GM12878 (cell line): ENCODE measurements at regions not wholly inside any gene's neighbourhood (a gene's known extent, or its start where the extent isn't known, plus 50 kb on each side); places are given as distances from the start of the nearest gene placed in this dataset.
A peak's percentile ranks its signal among the peaks of the same experiment; 100 is the strongest.

ENCODE experiments used
- ATAC-seq: fragments of 200-7000 bp; cut with Tn5 transposase; 3 replicates; pipeline ENCODE4 v1.9.1; 2020; ENCODE audit warnings: mild to moderate bottlenecking, moderate library complexity
- BruUV-seq: library from RNA; stranded (reverse); fragments of 400-500 nt; replicated peaks from 2 replicates; lab custom pipeline; 2021; lab: Mats Ljungman, UMichigan
- CTCF ChIA-PET: fragments of 300-600 bp; sonication (Branson Sonifier 250); formaldehyde crosslinking; extraction: SDS; loops from one replicate; lab custom pipeline; 2021; ENCODE audit warnings: inconsistent platforms; lab: Yijun Ruan, JAX
- POLR2A ChIA-PET: fragments of 350-600 bp; formaldehyde crosslinking; extraction: SDS; loops from one replicate; lab custom pipeline; 2021; ENCODE audit warnings: inconsistent platforms; lab: Charles Lee
- RAD21 ChIA-PET: fragments of 300-600 bp; sonication (Branson Sonifier 250); formaldehyde crosslinking; loops from one replicate; lab custom pipeline; 2023; ENCODE audit warnings: antibody characterized with exemption; ENCODE audit not compliant: unreplicated experiment; lab: Charles Lee
- SMC1A ChIA-PET: fragments of 300-600 bp; sonication (Branson Sonifier 250); formaldehyde crosslinking; loops from one replicate; lab custom pipeline; 2023; ENCODE audit not compliant: unreplicated experiment, uncharacterized antibody; lab: Charles Lee
- DNase-seq: peaks from one replicate; pipeline ENCODE4 v3.0.0-alpha.2; 2011; ENCODE audit warnings: low read depth, low spot score
- FAIRE-seq: peaks from 3 replicates; lab custom pipeline; 2011; peaks lifted over from hg19 to GRCh38; lab: Jason Lieb, UNC
- H2AFZ ChIP-seq: 2 replicates; pipeline ENCODE4 v1.6.0; 2011; ENCODE audit warnings: low read depth, low read length, control low read depth; ENCODE audit not compliant: control insufficient read depth
- H3K27ac ChIP-seq: 2 replicates; pipeline ENCODE4 v1.5.1; 2011; ENCODE audit warnings: control low read depth; ENCODE audit not compliant: control insufficient read depth, insufficient read depth
- H3K27me3 ChIP-seq, 2 experiments: replicated peaks in 1 of 2; 2 replicates each; pipeline versions ENCODE4 v1.6.0 to v1.6.1; 2011; ENCODE audit warnings: low read length in 1 of 2; ENCODE audit not compliant: control insufficient read depth in 2 of 2, insufficient read depth in 2 of 2
- H3K36me3 ChIP-seq, 2 experiments: 2 replicates each; pipeline ENCODE4 v1.5.1; 2011; ENCODE audit warnings: low read length in 1 of 2; ENCODE audit not compliant: control insufficient read depth in 2 of 2, insufficient read depth in 2 of 2
- H3K4me1 ChIP-seq: 2 replicates; pipeline ENCODE4 v1.6.1; 2011; ENCODE audit warnings: mild to moderate bottlenecking, low read length, moderate library complexity, mixed read lengths; ENCODE audit not compliant: control insufficient read depth, insufficient read depth
- H3K4me2 ChIP-seq: 2 replicates; pipeline ENCODE4 v1.6.0; 2011; ENCODE audit warnings: control low read depth; ENCODE audit not compliant: control insufficient read depth, insufficient read depth
- H3K4me3 ChIP-seq: fragments of 200-600 bp; sonication (generic); 2 replicates; pipeline ENCODE4 v1.5.1; 2016
- H3K79me2 ChIP-seq: 2 replicates; pipeline ENCODE4 v1.6.0; 2011; ENCODE audit warnings: low read length; ENCODE audit not compliant: control insufficient read depth, insufficient read depth
- H3K9ac ChIP-seq: 2 replicates; pipeline ENCODE4 v1.8.0; 2011; ENCODE audit warnings: low read length, control low read depth, mixed read lengths; ENCODE audit not compliant: control insufficient read depth, insufficient read depth
- H3K9me3 ChIP-seq: replicated peaks from 3 replicates; pipeline ENCODE4 v1.5.1; 2011; ENCODE audit warnings: mild to moderate bottlenecking, low read length; ENCODE audit not compliant: control insufficient read depth, insufficient read depth
- H4K20me1 ChIP-seq: 2 replicates; pipeline ENCODE4 v1.6.0; 2011; ENCODE audit not compliant: control insufficient read depth, insufficient read depth
- CBFB ChIP-seq: IDR thresholded peaks from 2 replicates; pipeline ENCODE4 v1.6.1; 2016; ENCODE audit warnings: antibody characterized with exemption, low read depth
- KDM1A ChIP-seq: fragments of 200-600 bp; sonication (generic); IDR thresholded peaks from 2 replicates; pipeline ENCODE4 v1.6.1; 2016; ENCODE audit warnings: borderline replicate concordance
- KLF5 ChIP-seq: fragments of 450-650 bp; IDR thresholded peaks from 2 replicates; pipeline ENCODE4 v1.6.1; 2014; ENCODE audit warnings: mild to moderate bottlenecking; ENCODE audit not compliant: partially characterized antibody
- MXI1 ChIP-seq: fragments of 150-350 bp; IDR thresholded peaks from 2 replicates; pipeline ENCODE4 v1.6.1; 2011; ENCODE audit warnings: low read depth, mild to moderate bottlenecking, inconsistent platforms, low read length, improper control_type of control experiment
- MYC ChIP-seq: IDR thresholded peaks from 2 replicates; pipeline ENCODE4 v1.6.1; 2011; ENCODE audit warnings: mild to moderate bottlenecking, low read length, moderate library complexity, inconsistent platforms; ENCODE audit not compliant: insufficient read depth, insufficient replicate concordance, insufficient read length, severe bottlenecking
- POU2F2 ChIP-seq: IDR thresholded peaks from 3 replicates; pipeline ENCODE4 v1.6.1; 2011; ENCODE audit warnings: low read depth, mild to moderate bottlenecking, low read length, borderline replicate concordance
- RELB ChIP-seq: fragments of 450-650 bp; IDR thresholded peaks from 2 replicates; pipeline ENCODE4 v1.6.1; 2017; ENCODE audit warnings: low read depth, mild to moderate bottlenecking, moderate library complexity
- ZBTB40 ChIP-seq: fragments of 450-650 bp; IDR thresholded peaks from 2 replicates; pipeline ENCODE4 v1.6.1; 2016; ENCODE audit warnings: mild to moderate bottlenecking, moderate library complexity, borderline replicate concordance
- ZNF687 ChIP-seq: fragments of 450-650 bp; IDR thresholded peaks from 2 replicates; pipeline ENCODE4 v1.6.1; 2017; ENCODE audit warnings: mild to moderate bottlenecking, moderate library complexity
- ZZZ3 ChIP-seq: IDR thresholded peaks from 2 replicates; pipeline ENCODE4 v1.6.1; 2011; ENCODE audit warnings: low read depth; ENCODE audit not compliant: control insufficient read depth, insufficient read length
- WGBS: methylation state at CpG from one replicate; pipeline ENCODE4 v1.1.6; 2016; ENCODE audit warnings: low lambda C conversion rate; ENCODE audit not compliant: insufficient replicate concordance, insufficient coverage; ENCODE audit errors: missing lambda C conversion rate; 5-methylcytosine and 5-hydroxymethylcytosine counted together
- in situ Hi-C: fragments of 300-500 bp; cut with MboI; formaldehyde crosslinking; loops from 9 replicates; pipeline ENCODE4 v1.14.3; 2018; ENCODE audit warnings: mixed read lengths
- intact Hi-C: fragments of 100-400 bp; cut with micrococcal nuclease; formaldehyde crosslinking; loops from one replicate; pipeline ENCODE4 v1.14.2; 2022; ENCODE audit not compliant: unreplicated experiment

GRCh38 chr2:6301426-6301825 lies 564.3 kb downstream of the CMPK2 start (continued):
- TF ChIP-seq ZBTB40, result no peak
- TF ChIP-seq KLF5, result no peak
- no peak for TF ChIP-seq MXI1
- TF ChIP-seq RELB, result no peak
- TF ChIP-seq CBFB, result no peak

- no peaks in the 10 kb centered on the region for H3K36me3 ChIP-seq
- in situ Hi-C loops, result no loop called here
- H2AFZ ChIP-seq, result peak overlapping the region; percentile 71
- RAD21 ChIA-PET, result interaction anchor here (0.8 to 3.0 kb wide), 4 partner anchors 42 to 83 kb away, joined by 3 to 39 read pairs (median 6); no protein-coding TSS in a partner anchor
- H3K4me2 ChIP-seq, result peak overlapping the region; percentile 76
- no peak overlapping the region for H3K4me3 ChIP-seq
- no peaks in the 10 kb centered on the region; the same call in 2 of the 3 replicates for H3K9me3 ChIP-seq
- H3K79me2 ChIP-seq, result no peaks in the 10 kb centered on the region
- SMC1A ChIA-PET, result interaction anchor here (0.6 to 7.3 kb wide), 6 partner anchors 32 to 154 kb away, joined by 3 to 105 read pairs (median 10); no protein-coding TSS in a partner anchor
- DNase-seq (no peak), ATAC-seq (peak; percentile 17), FAIRE-seq (no peak)
- H3K27ac ChIP-seq, result peak overlapping the region; percentile 79
- H4K20me1 ChIP-seq, result no peaks in the 10 kb centered on the region
- peaks cover 18% of the 10 kb centered on the region for H3K4me1 ChIP-seq
- TF ChIP-seq ZNF687 (no peak), KDM1A (no peak), ZZZ3 (no peak), MYC (no peak), POU2F2 (no peak)
- BruUV-seq, result no TSS peak
- peak overlapping the region; percentile 64 for H3K9ac ChIP-seq
- CTCF ChIA-PET, result interaction anchor here (2.5 to 4.1 kb wide), 2 partner anchors 44 to 46 kb away, joined by 7 to 16 read pairs; no protein-coding TSS in a partner anchor
- intact Hi-C loops, result loop anchor here (1.0 kb wide), 1 partner anchor 44 kb away; no protein-coding TSS in a partner anchor
- POLR2A ChIA-PET, result interaction anchor here (0.6 to 1.4 kb wide), 2 partner anchors 32 to 115 kb away, joined by 3 read pairs; no protein-coding TSS in a partner anchor
- 0% methylated on average over 2 of the region's 2 CpGs for WGBS
- H3K27me3 ChIP-seq, result no peaks in the 10 kb centered on the region
Observed at GRCh38 chr2:6308986-6309385, 556.7 kb downstream of the CMPK2 start.
